A673 (cell line): ENCODE measurements at regions not wholly inside any gene's neighbourhood (a gene's known extent, or its start where the extent isn't known, plus 50 kb on each side); places are given as distances from the start of the nearest gene placed in this dataset.

Experiments used
- EZH2 ChIP-seq: fragments of 200-600 bp; sonication (generic); IDR thresholded peaks from 2 replicates; pipeline ENCODE4 v1.6.1; 2017; ENCODE audit warnings: borderline replicate concordance, low read depth, mild to moderate bottlenecking, mixed read lengths, antibody characterized with exemption, low read length; ENCODE audit not compliant: poor library complexity, severe bottlenecking
- TF ChIP-seq, protein P1 (sequence below): fragments of 300-800, 200-600 bp; sonication (generic); conservative IDR thresholded peaks from 2 replicates; pipeline ENCODE4 v1.5.1; 2017; ENCODE audit warnings: low read depth, mild to moderate bottlenecking, antibody characterized with exemption, low read length, moderate library complexity, mixed read lengths

DNA sequence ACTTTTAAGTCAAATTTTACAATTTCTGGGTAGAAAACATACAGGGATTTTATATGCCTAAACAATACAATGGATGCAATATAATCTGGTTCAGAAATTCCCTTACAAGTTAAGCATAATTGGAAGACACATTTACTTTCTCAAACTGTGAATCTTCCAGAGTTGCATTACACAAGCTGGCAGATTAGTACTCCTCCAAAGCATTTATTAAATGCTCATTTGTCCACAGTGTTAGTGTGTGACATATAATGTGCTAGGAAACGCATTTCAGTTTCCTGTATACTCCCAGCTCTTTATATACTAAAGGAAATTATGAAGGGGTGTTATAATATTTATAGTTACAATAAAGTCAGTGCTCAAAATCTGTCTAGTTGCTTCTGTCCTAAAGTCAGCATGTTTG is 239.0 kb upstream of the FIGN start:
- TF ChIP-seq, protein P1, sequence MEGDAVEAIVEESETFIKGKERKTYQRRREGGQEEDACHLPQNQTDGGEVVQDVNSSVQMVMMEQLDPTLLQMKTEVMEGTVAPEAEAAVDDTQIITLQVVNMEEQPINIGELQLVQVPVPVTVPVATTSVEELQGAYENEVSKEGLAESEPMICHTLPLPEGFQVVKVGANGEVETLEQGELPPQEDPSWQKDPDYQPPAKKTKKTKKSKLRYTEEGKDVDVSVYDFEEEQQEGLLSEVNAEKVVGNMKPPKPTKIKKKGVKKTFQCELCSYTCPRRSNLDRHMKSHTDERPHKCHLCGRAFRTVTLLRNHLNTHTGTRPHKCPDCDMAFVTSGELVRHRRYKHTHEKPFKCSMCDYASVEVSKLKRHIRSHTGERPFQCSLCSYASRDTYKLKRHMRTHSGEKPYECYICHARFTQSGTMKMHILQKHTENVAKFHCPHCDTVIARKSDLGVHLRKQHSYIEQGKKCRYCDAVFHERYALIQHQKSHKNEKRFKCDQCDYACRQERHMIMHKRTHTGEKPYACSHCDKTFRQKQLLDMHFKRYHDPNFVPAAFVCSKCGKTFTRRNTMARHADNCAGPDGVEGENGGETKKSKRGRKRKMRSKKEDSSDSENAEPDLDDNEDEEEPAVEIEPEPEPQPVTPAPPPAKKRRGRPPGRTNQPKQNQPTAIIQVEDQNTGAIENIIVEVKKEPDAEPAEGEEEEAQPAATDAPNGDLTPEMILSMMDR, result no peak
- TF ChIP-seq EZH2, result no peak
